ENCODE measurements at regions not wholly inside any gene's neighbourhood (a gene's known extent, or its start where the extent isn't known, plus 50 kb on each side); places are given as distances from the start of the nearest gene placed in this dataset.

DNA sequence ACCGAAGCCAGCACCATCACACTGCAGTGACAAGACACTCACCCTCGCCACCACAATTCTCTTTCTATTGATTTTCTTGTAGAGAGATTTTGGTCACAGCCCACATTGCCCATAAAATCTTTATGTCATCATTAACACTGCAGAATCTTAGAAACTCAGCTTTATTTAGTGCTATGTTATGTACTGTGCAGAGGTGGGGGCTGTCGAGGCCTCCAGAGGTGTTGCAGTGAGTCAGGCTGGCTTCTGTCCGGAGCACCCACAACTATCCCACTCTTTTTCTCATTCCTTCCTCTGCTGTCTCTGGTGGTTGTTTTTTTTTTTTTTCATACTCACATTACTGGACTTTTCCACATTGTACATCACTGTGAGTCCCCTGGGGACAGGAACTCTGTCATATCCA lies 677.4 kb upstream of the HS6ST1 start:
- Histone ChIP-seq H3K27ac (ENCODE audit: low read depth, low read length) (no peak overlapping the region), H3K9me3 (ENCODE audit: control insufficient read depth, insufficient read depth, low read length) (no peaks in the 10 kb centered on the region; the same call in 1 of the 2 replicates), H3K27me3 (ENCODE audit: control insufficient read depth, insufficient read depth, low read length) (no peaks in the 10 kb centered on the region), H3K4me3 (ENCODE audit: low read depth, low read length) (no peak overlapping the region)
- TF ChIP-seq, protein P1, sequence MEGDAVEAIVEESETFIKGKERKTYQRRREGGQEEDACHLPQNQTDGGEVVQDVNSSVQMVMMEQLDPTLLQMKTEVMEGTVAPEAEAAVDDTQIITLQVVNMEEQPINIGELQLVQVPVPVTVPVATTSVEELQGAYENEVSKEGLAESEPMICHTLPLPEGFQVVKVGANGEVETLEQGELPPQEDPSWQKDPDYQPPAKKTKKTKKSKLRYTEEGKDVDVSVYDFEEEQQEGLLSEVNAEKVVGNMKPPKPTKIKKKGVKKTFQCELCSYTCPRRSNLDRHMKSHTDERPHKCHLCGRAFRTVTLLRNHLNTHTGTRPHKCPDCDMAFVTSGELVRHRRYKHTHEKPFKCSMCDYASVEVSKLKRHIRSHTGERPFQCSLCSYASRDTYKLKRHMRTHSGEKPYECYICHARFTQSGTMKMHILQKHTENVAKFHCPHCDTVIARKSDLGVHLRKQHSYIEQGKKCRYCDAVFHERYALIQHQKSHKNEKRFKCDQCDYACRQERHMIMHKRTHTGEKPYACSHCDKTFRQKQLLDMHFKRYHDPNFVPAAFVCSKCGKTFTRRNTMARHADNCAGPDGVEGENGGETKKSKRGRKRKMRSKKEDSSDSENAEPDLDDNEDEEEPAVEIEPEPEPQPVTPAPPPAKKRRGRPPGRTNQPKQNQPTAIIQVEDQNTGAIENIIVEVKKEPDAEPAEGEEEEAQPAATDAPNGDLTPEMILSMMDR (IDR thresholded peaks at IDR 0.05; ENCODE audit: low read depth, low read length), result no peak
- CTCF ChIA-PET, result no interaction called here
- POLR2A ChIA-PET, result no interaction called here
- DNase-seq (ENCODE audit: low read depth, low spot score), result no peak

DNA sequence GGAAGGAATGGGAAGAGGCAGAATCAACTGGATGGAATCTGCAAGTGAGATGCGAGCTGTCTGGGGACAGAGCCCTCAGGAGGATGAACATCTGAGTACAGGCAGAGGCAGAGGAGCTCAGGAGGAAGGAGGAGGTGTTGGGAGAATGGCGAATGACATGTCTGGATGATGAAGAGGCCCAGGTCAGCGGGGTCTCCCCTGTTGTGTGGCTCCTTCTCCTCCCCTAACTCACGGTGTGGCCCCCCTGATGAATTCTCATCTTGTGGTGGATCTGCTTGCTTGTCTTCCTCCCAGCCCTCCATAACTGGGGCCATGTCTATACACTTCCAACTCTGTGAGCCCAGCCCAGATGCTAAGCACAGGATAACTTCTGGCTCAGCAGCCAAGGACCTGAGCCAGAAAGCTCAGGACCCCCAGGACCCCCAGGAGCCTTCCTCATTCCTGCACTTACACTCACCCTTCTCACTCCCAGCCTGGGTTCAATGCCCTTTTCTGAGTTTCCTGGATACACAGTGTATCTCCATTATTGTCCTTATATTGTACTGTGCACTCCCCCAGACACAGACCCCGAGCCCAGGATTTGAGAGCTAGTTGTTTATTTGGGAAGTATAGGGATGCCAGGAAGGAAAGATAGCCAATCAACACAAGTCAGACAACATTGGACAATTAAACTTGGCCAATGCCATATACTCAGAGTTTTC lies 678.6 kb upstream of the HS6ST1 start:
- Histone ChIP-seq H3K27ac (ENCODE audit: low read depth, low read length) (no peak overlapping the region), H3K9me3 (ENCODE audit: control insufficient read depth, insufficient read depth, low read length) (no peaks in the 10 kb centered on the region; the same call in 1 of the 2 replicates), H3K27me3 (ENCODE audit: control insufficient read depth, insufficient read depth, low read length) (no peaks in the 10 kb centered on the region), H3K4me3 (ENCODE audit: low read depth, low read length) (no peak overlapping the region)
- CTCF ChIA-PET, result no interaction called here
- POLR2A ChIA-PET, result no interaction called here
- DNase-seq (ENCODE audit: low read depth, low spot score), result no peak
- TF ChIP-seq, protein P1 (IDR thresholded peaks at IDR 0.05; ENCODE audit: low read depth, low read length), result no peak

DNA sequence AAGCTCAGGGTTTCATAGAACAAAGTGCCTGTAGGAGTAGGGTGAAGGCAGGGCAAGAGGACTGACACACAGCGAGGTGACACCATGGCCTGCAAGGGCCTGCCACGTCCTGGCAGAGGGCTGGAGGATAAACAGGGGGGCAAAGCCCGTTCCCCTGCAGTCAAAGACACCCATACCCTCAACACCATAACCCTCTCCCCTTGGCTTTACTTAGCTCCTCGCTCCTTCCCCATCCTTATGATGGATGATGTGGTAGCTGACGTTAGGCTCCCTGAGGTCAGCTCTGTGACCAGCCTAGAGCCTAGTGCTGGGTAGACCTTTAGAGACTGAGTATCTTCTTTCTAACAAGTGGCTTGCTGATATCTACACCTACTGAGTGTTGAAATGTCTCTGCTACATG lies 683.3 kb upstream of the HS6ST1 start:
- DNase-seq (ENCODE audit: low read depth, low spot score), result no peak
- H3K27ac ChIP-seq (ENCODE audit: low read depth, low read length), result no peak overlapping the region
- H3K27me3 ChIP-seq (ENCODE audit: control insufficient read depth, insufficient read depth, low read length), result no peaks in the 10 kb centered on the region
- CTCF ChIA-PET, result no interaction called here
- H3K4me3 ChIP-seq (ENCODE audit: low read depth, low read length), result no peak overlapping the region
- TF ChIP-seq, protein P1 (IDR thresholded peaks at IDR 0.05; ENCODE audit: low read depth, low read length), result no peak
- peaks cover 12% of the 10 kb centered on the region; the same call in 1 of the 2 replicates for H3K9me3 ChIP-seq (ENCODE audit: control insufficient read depth, insufficient read depth, low read length)
- POLR2A ChIA-PET, result no interaction called here

DNA sequence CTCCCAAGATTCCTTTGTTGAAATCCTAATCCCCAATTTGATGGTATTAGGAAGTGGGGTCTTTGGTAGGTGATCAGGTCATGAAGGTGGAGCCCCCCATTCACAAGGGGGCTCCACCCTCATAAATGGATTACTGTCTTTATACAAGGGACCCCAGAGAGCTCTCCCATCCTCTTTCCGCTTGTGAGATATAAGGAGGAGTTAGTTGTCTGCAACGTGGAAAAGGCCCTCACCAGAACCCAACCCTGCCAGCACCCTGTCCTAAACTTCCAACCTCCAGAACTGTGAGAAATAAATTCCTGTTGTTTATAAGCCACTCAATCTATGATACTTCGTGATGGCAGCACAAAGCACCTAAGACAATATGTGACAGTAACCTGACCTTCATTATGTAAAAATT lies 684.1 kb upstream of the HS6ST1 start:
- H3K27me3 ChIP-seq (ENCODE audit: control insufficient read depth, insufficient read depth, low read length), result no peaks in the 10 kb centered on the region
- TF ChIP-seq, protein P1 (IDR thresholded peaks at IDR 0.05; ENCODE audit: low read depth, low read length), result no peak
- no peak overlapping the region for H3K4me3 ChIP-seq (ENCODE audit: low read depth, low read length)
- peaks cover 12% of the 10 kb centered on the region; the same call in 1 of the 2 replicates for H3K9me3 ChIP-seq (ENCODE audit: control insufficient read depth, insufficient read depth, low read length)
- no peak for DNase-seq (ENCODE audit: low read depth, low spot score)
- no peak overlapping the region for H3K27ac ChIP-seq (ENCODE audit: low read depth, low read length)
- ChIA-PET POLR2A (no interaction called here), CTCF (no interaction called here)

DNA sequence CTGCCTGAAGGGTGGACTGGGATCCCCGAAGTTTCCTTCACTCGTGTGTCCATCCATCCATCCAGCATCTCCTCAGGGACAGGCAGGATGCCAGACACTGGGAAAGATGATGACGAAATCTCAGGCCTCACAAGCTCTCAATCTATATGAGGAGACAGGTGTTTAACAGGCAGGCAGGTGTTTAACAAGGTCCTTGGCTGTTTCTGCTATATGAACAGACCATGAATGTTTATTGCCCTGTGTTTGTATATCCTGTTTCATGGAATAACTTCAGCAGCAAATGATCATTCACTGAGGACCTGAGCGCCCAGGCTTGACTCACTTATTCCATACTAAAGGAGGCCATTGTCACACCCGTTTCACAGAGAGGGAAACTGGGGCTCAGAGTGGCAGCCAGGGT lies 685.8 kb upstream of the HS6ST1 start:
- POLR2A ChIA-PET, result no interaction called here
- CTCF ChIA-PET, result no interaction called here

More for the DNA sequence above, 685.8 kb upstream of the HS6ST1 start:
- no peak overlapping the region for H3K4me3 ChIP-seq (ENCODE audit: low read depth, low read length)
- no peak for DNase-seq (ENCODE audit: low read depth, low spot score)
- no peaks in the 10 kb centered on the region for H3K27me3 ChIP-seq (ENCODE audit: control insufficient read depth, insufficient read depth, low read length)
- TF ChIP-seq, protein P1 (IDR thresholded peaks at IDR 0.05; ENCODE audit: low read depth, low read length), result no peak
- H3K27ac ChIP-seq (ENCODE audit: low read depth, low read length), result no peak overlapping the region
- H3K9me3 ChIP-seq (ENCODE audit: control insufficient read depth, insufficient read depth, low read length), result peaks cover 18% of the 10 kb centered on the region

Measured in AG04450 (cell line).